OCI-LY1 (cell line): ENCODE measurements at regions not wholly inside any gene's neighbourhood (a gene's known extent, or its start where the extent isn't known, plus 50 kb on each side); places are given as distances from the start of the nearest gene placed in this dataset.

Experiments
- CTCF ChIP-seq: fragments of 200-600 bp; sonication (generic), shearing (Covaris generic); IDR thresholded peaks from 2 replicates; pipeline ENCODE4 v1.5.1; 2017; ENCODE audit warnings: mild to moderate bottlenecking, antibody characterized with exemption, low read length, moderate library complexity, mixed read lengths
- EZH2 ChIP-seq: fragments of 200-600 bp; sonication (generic), shearing (Covaris generic); IDR thresholded peaks from 2 replicates; pipeline ENCODE4 v1.8.0; 2017; ENCODE audit warnings: borderline replicate concordance, mixed run types, mild to moderate bottlenecking, antibody characterized with exemption, low read length, moderate library complexity, mixed read lengths

- no peak for TF ChIP-seq CTCF
- TF ChIP-seq EZH2, result no peak
These were observed 150.3 kb upstream of the CHST15 start for GRCh38 chr10:124243702-124244121.
